HG02981 (cell line): ENCODE measurements at regions not wholly inside any gene's neighbourhood (a gene's known extent, or its start where the extent isn't known, plus 50 kb on each side); places are given as distances from the start of the nearest gene placed in this dataset.
"Not testable (repeated sequence)": the region's sequence is repeated elsewhere in the genome, so short reads cannot be mapped to it uniquely, and the experiment has no call there.

Experiments used
- ATAC-seq: cut with Tn5 transposase; IDR thresholded peaks from one replicate; pipeline ENCODE4 v1.9.1; 2021; ENCODE audit warnings: mild to moderate bottlenecking, moderate library complexity; ENCODE audit not compliant: unreplicated experiment

- ATAC-seq = no peak
These were observed 153.8 kb downstream of the DEPDC1B start for GRCh38 chr5:60546207-60546606.

- no peak for ATAC-seq
These were observed 154.4 kb downstream of the DEPDC1B start for GRCh38 chr5:60545551-60545950.

- no peak for ATAC-seq
These were observed 155.8 kb downstream of the DEPDC1B start for GRCh38 chr5:60544142-60544541.

- ATAC-seq = peak; percentile 19
These were observed 158.0 kb downstream of the DEPDC1B start for GRCh38 chr5:60541980-60542379.

- ATAC-seq = peak; percentile 80
These were observed 158.8 kb downstream of the DEPDC1B start for GRCh38 chr5:60540856-60541805.

GRCh38 chr5:60538955-60539866 lies 160.8 kb downstream of the DEPDC1B start:
- ATAC-seq = no peak

- no peak for ATAC-seq
These were observed 161.5 kb downstream of the DEPDC1B start for GRCh38 chr5:60538426-60538825.

- ATAC-seq = no peak
These were observed 164.0 kb downstream of the DEPDC1B start for GRCh38 chr5:60535951-60536350.

- ATAC-seq = no peak
These were observed 164.8 kb downstream of the DEPDC1B start for GRCh38 chr5:60535198-60535597.

- ATAC-seq = no peak
These were observed 166.2 kb downstream of the DEPDC1B start for GRCh38 chr5:60533789-60534188.

- not testable (repeated sequence) for ATAC-seq
These were observed 167.2 kb downstream of the DEPDC1B start for GRCh38 chr5:60532796-60533195.

GRCh38 chr5:60530144-60530848 lies 169.7 kb downstream of the DEPDC1B start:
- not testable (repeated sequence) for ATAC-seq

GRCh38 chr5:60529001-60529400 lies 171.0 kb downstream of the DEPDC1B start:
- ATAC-seq = no peak

GRCh38 chr5:60527072-60527471 lies 172.9 kb downstream of the DEPDC1B start:
- ATAC-seq = no peak

GRCh38 chr5:60526336-60526875 lies 173.6 kb downstream of the DEPDC1B start:
- no peak for ATAC-seq

- peak; percentile 71 for ATAC-seq
These were observed 177.6 kb downstream of the DEPDC1B start for GRCh38 chr5:60522292-60522905.

- peak; percentile 52 for ATAC-seq
These were observed 178.3 kb downstream of the DEPDC1B start for GRCh38 chr5:60521376-60522291.

GRCh38 chr5:60520451-60521227 lies 179.3 kb downstream of the DEPDC1B start:
- no peak for ATAC-seq
